NCI-H524 (cell line): ENCODE measurements at regions not wholly inside any gene's neighbourhood (a gene's known extent, or its start where the extent isn't known, plus 50 kb on each side); places are given as distances from the start of the nearest gene placed in this dataset.
A peak's percentile ranks its signal among the peaks of the same experiment; 100 is the strongest.

Source experiments
- DNase-seq, 2 experiments: peaks; one replicate each; lab custom pipeline; 2025; lab: John Stamatoyannopoulos, UW

- peak in 1 of 2 experiments; percentile 63 for DNase-seq
These were observed 313.2 kb downstream of the PIK3C3 start for GRCh38 chr18:42268186-42268725.

GRCh38 chr18:42268798-42269197 lies 313.8 kb downstream of the PIK3C3 start:
- DNase-seq = peak; percentile 71 to 91

GRCh38 chr18:42271647-42272414 lies 316.8 kb downstream of the PIK3C3 start:
- no peak for DNase-seq

GRCh38 chr18:42274488-42275137 lies 319.6 kb downstream of the PIK3C3 start:
- DNase-seq = peak; percentile 15 to 64

- no peak for DNase-seq
These were observed 320.1 kb downstream of the PIK3C3 start for GRCh38 chr18:42275138-42275535.

GRCh38 chr18:42275949-42276730 lies 321.1 kb downstream of the PIK3C3 start:
- no peak for DNase-seq

GRCh38 chr18:42281124-42281523 lies 326.1 kb downstream of the PIK3C3 start:
- DNase-seq = no peak

GRCh38 chr18:42281851-42282250 lies 326.8 kb downstream of the PIK3C3 start:
- DNase-seq = no peak

- peak; percentile 73 to 94 for DNase-seq
These were observed 332.0 kb downstream of the PIK3C3 start for GRCh38 chr18:42287047-42287446.

GRCh38 chr18:42288129-42288528 lies 333.1 kb downstream of the PIK3C3 start:
- DNase-seq = peak in 1 of 2 experiments; percentile 7

GRCh38 chr18:42289526-42289925 lies 334.5 kb downstream of the PIK3C3 start:
- peak; percentile 31 to 36 for DNase-seq

GRCh38 chr18:42290318-42291307 lies 335.6 kb downstream of the PIK3C3 start:
- no peak for DNase-seq

- no peak for DNase-seq
These were observed 337.6 kb downstream of the PIK3C3 start for GRCh38 chr18:42292654-42293053.

GRCh38 chr18:42296192-42296591 lies 341.2 kb downstream of the PIK3C3 start:
- DNase-seq = no peak

- DNase-seq = no peak
These were observed 341.7 kb downstream of the PIK3C3 start for GRCh38 chr18:42296723-42297122.

- peak; percentile 52 to 87 for DNase-seq
These were observed 344.0 kb downstream of the PIK3C3 start for GRCh38 chr18:42298759-42299675.

- peak in 1 of 2 experiments; percentile 7 for DNase-seq
These were observed 351.0 kb downstream of the PIK3C3 start for GRCh38 chr18:42305869-42306593.

GRCh38 chr18:42306594-42306980 lies 351.6 kb downstream of the PIK3C3 start:
- no peak for DNase-seq

GRCh38 chr18:42310956-42311355 lies 355.9 kb downstream of the PIK3C3 start:
- no peak for DNase-seq
